ENCODE measurements at regions not wholly inside any gene's neighbourhood (a gene's known extent, or its start where the extent isn't known, plus 50 kb on each side); places are given as distances from the start of the nearest gene placed in this dataset.

GRCh38 chr14:101398011-101398410 lies 163.3 kb upstream of the DIO3 start:
- TF ChIP-seq CTCF (IDR thresholded peaks at IDR 0.05; ENCODE audit: insufficient read depth, low read length, poor library complexity, severe bottlenecking) (no peak), EZH2phosphoT487 (conservative IDR thresholded peaks at IDR 0.05; ENCODE audit: low read length) (no peak)
